PC-3 (cell line): ENCODE measurements at regions not wholly inside any gene's neighbourhood (a gene's known extent, or its start where the extent isn't known, plus 50 kb on each side); places are given as distances from the start of the nearest gene placed in this dataset.

Source experiments
- ATAC-seq: fragments of 200-7000 bp; cut with Tn5 transposase; 2 replicates; pipeline ENCODE4 v1.9.1; 2020; ENCODE audit warnings: mild to moderate bottlenecking, moderate library complexity
- BruUV-seq: library from RNA; stranded (reverse); fragments of 400-500 nt; replicated peaks from 2 replicates; lab custom pipeline; 2021; lab: Mats Ljungman, UMichigan
- CTCF ChIA-PET: fragments of 300-600 bp; sonication (Branson Sonifier 250); formaldehyde crosslinking; loops from one replicate; lab custom pipeline; 2022; ENCODE audit warnings: antibody characterized with exemption; lab: Charles Lee
- POLR2A ChIA-PET: fragments of 300-600 bp; sonication (Branson Sonifier 250); formaldehyde crosslinking; loops from one replicate; lab custom pipeline; 2022; ENCODE audit warnings: antibody characterized with exemption; ENCODE audit not compliant: unreplicated experiment; lab: Charles Lee
- DNase-seq: peaks from one replicate; pipeline ENCODE4 v3.0.0-alpha.2; 2015
- H2AFZ ChIP-seq: fragments of 300-600 bp; sonication (generic); 2 replicates; pipeline ENCODE4 v1.6.0; 2016; ENCODE audit warnings: antibody characterized with exemption, low read length
- H3F3A ChIP-seq: fragments of 300-600 bp; sonication (generic); one replicate; pipeline ENCODE4 v1.6.0; 2017; ENCODE audit warnings: antibody characterized with exemption, low read length, control low read depth, mild to moderate bottlenecking; ENCODE audit not compliant: unreplicated experiment
- H3K27ac ChIP-seq: fragments of 300-600 bp; sonication (generic); 2 replicates; pipeline ENCODE4 v1.5.1; 2016; ENCODE audit warnings: mild to moderate bottlenecking, low read length
- H3K27me3 ChIP-seq: fragments of 300-600 bp; sonication (generic); 2 replicates; pipeline ENCODE4 v1.6.1; 2016; ENCODE audit warnings: low read length, mixed read lengths
- H3K36me3 ChIP-seq: fragments of 300-600 bp; sonication (generic); 2 replicates; pipeline ENCODE4 v1.6.1; 2016; ENCODE audit warnings: low read depth, mixed run types, low read length, mixed read lengths
- H3K4me1 ChIP-seq: fragments of 300-600 bp; sonication (generic); 2 replicates; pipeline ENCODE4 v1.5.1; 2016; ENCODE audit warnings: low read length; ENCODE audit not compliant: insufficient read depth
- H3K4me2 ChIP-seq: fragments of 300-600 bp; sonication (generic); 2 replicates; pipeline ENCODE4 v1.6.0; 2016; ENCODE audit warnings: low read length
- H3K4me3 ChIP-seq: fragments of 300-600 bp; sonication (generic); 2 replicates; pipeline ENCODE4 v1.5.1; 2016; ENCODE audit warnings: mild to moderate bottlenecking, low read length, mixed read lengths
- H3K79me2 ChIP-seq: fragments of 300-600 bp; sonication (generic); 2 replicates; pipeline ENCODE4 v1.6.1; 2017; ENCODE audit warnings: low read length, mixed read lengths
- H3K9ac ChIP-seq: fragments of 300-600 bp; sonication (generic); 2 replicates; pipeline ENCODE4 v1.6.0; 2016; ENCODE audit warnings: mild to moderate bottlenecking, low read length
- H3K9me2 ChIP-seq: fragments of 300-600 bp; sonication (generic); replicated peaks from 2 replicates; pipeline ENCODE4 v1.6.1; 2016; ENCODE audit warnings: mixed run types, low read length, mixed read lengths
- H3K9me3 ChIP-seq: fragments of 300-600 bp; sonication (generic); 2 replicates; pipeline ENCODE4 v1.6.1; 2016; ENCODE audit warnings: low read length, mixed read lengths
- H4K20me1 ChIP-seq: fragments of 300-600 bp; sonication (generic); 2 replicates; pipeline ENCODE4 v1.6.1; 2016; ENCODE audit warnings: low read length, mixed read lengths
- EZH2 ChIP-seq: fragments of 300-600 bp; sonication (generic); IDR thresholded peaks from one replicate; pipeline ENCODE4 v1.6.1; 2017; ENCODE audit warnings: antibody characterized with exemption, mild to moderate bottlenecking, low read length; ENCODE audit not compliant: unreplicated experiment
- EZH2phosphoT487 ChIP-seq: fragments of 300-600 bp; sonication (generic); IDR thresholded peaks from 2 replicates; pipeline ENCODE4 v1.6.1; 2018; ENCODE audit warnings: mild to moderate bottlenecking, antibody characterized with exemption, low read length, borderline replicate concordance
- intact Hi-C: fragments of 100-400 bp; cut with micrococcal nuclease; formaldehyde crosslinking; loops from 2 replicates; pipeline ENCODE4 v1.9.0; 2023
- TF ChIP-seq, protein P1 (sequence below): fragments of 300-600 bp; sonication (generic); conservative IDR thresholded peaks from 2 replicates; pipeline ENCODE4 v1.5.1; 2017; ENCODE audit warnings: antibody characterized with exemption, low read depth, mild to moderate bottlenecking, low read length

DNA sequence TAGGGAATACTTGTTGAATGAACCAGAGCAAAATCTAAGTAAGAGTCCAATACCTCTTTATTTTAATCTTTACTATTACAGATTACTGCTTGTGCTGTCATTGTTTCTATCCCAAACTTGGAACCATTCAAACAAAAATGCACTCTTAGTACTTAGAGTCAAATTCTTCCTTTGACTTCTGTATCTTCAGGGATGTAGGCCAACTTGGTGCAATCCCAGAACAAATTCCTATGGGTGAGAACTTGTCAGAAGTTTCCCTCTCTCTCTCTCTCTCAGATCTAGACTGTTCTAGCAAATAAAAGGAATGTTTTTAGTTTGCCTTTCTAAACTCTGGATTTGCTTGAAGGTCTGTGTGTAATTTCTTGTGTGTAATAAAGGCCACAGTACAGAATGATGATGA, 329.0 kb upstream of the TMTC4 start:
- H3K4me1 ChIP-seq, result no peaks in the 10 kb centered on the region
- H3F3A ChIP-seq, result no peaks in the 10 kb centered on the region
- no peaks in the 10 kb centered on the region for H3K79me2 ChIP-seq
- no peaks in the 10 kb centered on the region for H3K9me2 ChIP-seq
- POLR2A ChIA-PET, result no interaction called here
- TF ChIP-seq EZH2 (no peak), EZH2phosphoT487 (no peak)
- TF ChIP-seq, protein P1, sequence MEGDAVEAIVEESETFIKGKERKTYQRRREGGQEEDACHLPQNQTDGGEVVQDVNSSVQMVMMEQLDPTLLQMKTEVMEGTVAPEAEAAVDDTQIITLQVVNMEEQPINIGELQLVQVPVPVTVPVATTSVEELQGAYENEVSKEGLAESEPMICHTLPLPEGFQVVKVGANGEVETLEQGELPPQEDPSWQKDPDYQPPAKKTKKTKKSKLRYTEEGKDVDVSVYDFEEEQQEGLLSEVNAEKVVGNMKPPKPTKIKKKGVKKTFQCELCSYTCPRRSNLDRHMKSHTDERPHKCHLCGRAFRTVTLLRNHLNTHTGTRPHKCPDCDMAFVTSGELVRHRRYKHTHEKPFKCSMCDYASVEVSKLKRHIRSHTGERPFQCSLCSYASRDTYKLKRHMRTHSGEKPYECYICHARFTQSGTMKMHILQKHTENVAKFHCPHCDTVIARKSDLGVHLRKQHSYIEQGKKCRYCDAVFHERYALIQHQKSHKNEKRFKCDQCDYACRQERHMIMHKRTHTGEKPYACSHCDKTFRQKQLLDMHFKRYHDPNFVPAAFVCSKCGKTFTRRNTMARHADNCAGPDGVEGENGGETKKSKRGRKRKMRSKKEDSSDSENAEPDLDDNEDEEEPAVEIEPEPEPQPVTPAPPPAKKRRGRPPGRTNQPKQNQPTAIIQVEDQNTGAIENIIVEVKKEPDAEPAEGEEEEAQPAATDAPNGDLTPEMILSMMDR, result no peak
- no peak overlapping the region for H2AFZ ChIP-seq
- H3K4me2 ChIP-seq, result no peak overlapping the region
- intact Hi-C loops, result no loop called here
- no peak overlapping the region for H3K4me3 ChIP-seq
- H4K20me1 ChIP-seq, result no peaks in the 10 kb centered on the region
- no peak overlapping the region for H3K27ac ChIP-seq
- no TSS peak for BruUV-seq
- no peak overlapping the region for H3K9ac ChIP-seq
- peaks cover 10% of the 10 kb centered on the region; the same call in 1 of the 2 replicates for H3K27me3 ChIP-seq
- ATAC-seq (no peak), DNase-seq (no peak)
- CTCF ChIA-PET, result no interaction called here
- H3K9me3 ChIP-seq, result no peaks in the 10 kb centered on the region
- H3K36me3 ChIP-seq, result no peaks in the 10 kb centered on the region

DNA sequence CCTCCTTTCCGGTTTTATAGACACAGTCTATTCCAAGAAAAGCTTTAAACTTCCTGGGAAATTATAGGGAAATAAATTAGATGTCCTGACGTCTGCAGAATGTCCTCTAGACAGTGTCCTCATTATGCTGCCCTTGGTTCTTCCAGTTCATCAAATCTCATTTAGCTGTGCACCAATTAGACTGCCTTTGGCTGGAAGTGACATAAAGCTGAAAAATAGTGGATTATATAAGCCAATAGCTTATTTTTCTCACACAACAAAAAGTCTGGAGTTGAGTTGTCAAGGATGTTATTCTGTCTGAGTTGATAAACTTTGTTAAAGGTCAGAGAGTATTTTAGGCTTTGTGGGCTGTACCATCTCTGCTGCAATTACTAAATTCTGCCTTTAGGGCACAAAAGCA, 314.8 kb upstream of the TMTC4 start:
- Histone ChIP-seq H3K27ac (no peak overlapping the region), H3K4me3 (no peak overlapping the region), H3K79me2 (no peaks in the 10 kb centered on the region), H3F3A (no peaks in the 10 kb centered on the region), H3K9ac (no peak overlapping the region), H3K9me2 (no peaks in the 10 kb centered on the region), H3K27me3 (peaks cover 11% of the 10 kb centered on the region), H3K4me2 (no peak overlapping the region), H3K9me3 (no peaks in the 10 kb centered on the region), H3K36me3 (no peaks in the 10 kb centered on the region), H2AFZ (no peak overlapping the region), H4K20me1 (no peaks in the 10 kb centered on the region), H3K4me1 (no peaks in the 10 kb centered on the region)
- ChIA-PET CTCF (no interaction called here), POLR2A (no interaction called here)
- intact Hi-C loops, result loop anchor here (2.0 to 10.0 kb wide), 2 partner anchors 267 to 415 kb away; no protein-coding TSS in a partner anchor
- ATAC-seq, result no peak
- no TSS peak for BruUV-seq
- TF ChIP-seq EZH2 (no peak), EZH2phosphoT487 (no peak)
- TF ChIP-seq, protein P1, result no peak
- no peak for DNase-seq

DNA sequence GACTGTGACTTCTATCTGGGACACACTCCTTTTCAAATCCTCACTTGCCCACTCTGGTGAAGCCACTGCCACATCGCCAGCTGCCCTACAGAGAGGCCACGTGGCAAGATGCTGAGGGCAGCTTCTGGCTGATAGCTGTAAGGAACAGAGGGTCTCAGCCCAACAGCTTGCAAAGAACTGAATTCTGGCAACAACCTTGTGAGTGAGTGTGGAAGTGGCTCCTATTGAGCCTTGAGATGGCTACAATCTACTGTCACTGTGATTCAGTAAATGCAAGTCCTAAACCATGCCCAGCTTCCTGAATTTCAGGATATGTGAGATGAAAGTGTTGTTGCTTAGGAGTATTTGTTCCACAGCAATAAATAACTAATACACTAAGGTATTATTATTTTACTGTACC, 314.3 kb upstream of the TMTC4 start:
- H3K9me2 ChIP-seq, result no peaks in the 10 kb centered on the region
- no peak overlapping the region for H3K9ac ChIP-seq
- CTCF ChIA-PET, result no interaction called here
- H3K27me3 ChIP-seq, result peaks cover 15% of the 10 kb centered on the region
- no peaks in the 10 kb centered on the region for H4K20me1 ChIP-seq
- no peak overlapping the region for H3K4me3 ChIP-seq
- H3K79me2 ChIP-seq, result no peaks in the 10 kb centered on the region
- H2AFZ ChIP-seq, result no peak overlapping the region
- no peaks in the 10 kb centered on the region for H3K4me1 ChIP-seq
- H3K4me2 ChIP-seq, result no peak overlapping the region
- DNase-seq, result no peak
- TF ChIP-seq, protein P1, result no peak
- TF ChIP-seq EZH2phosphoT487 (no peak), EZH2 (no peak)
- H3K27ac ChIP-seq, result no peak overlapping the region
- ATAC-seq, result no peak
- intact Hi-C loops, result loop anchor here (2.0 to 10.0 kb wide), 2 partner anchors 266 to 414 kb away; no protein-coding TSS in a partner anchor
- no peaks in the 10 kb centered on the region for H3K9me3 ChIP-seq
- no peaks in the 10 kb centered on the region for H3F3A ChIP-seq
- POLR2A ChIA-PET, result no interaction called here
- BruUV-seq, result no TSS peak
- no peaks in the 10 kb centered on the region for H3K36me3 ChIP-seq
